Stomach (tissue), 8 donors: ENCODE measurements at regions not wholly inside any gene's neighbourhood (a gene's known extent, or its start where the extent isn't known, plus 50 kb on each side); places are given as distances from the start of the nearest gene placed in this dataset.
A peak's percentile ranks its signal among the peaks of the same experiment; 100 is the strongest.

Experiments
- DNase-seq, 2 donors: peaks; one replicate each; pipeline versions ENCODE4 v3.0.0 to v3.0.0-alpha.2; 2013 to 2019
- H3K27ac ChIP-seq, 5 donors: fragments of 200-600 bp in 4 of 5; sonication (generic) in 4 of 5; one replicate each; pipeline ENCODE4 v1.5.1; 2013 to 2019; ENCODE audit warnings: mild to moderate bottlenecking in 1 of 5, moderate library complexity in 1 of 5
- H3K27me3 ChIP-seq, 3 donors: fragments of 200-600 bp; sonication (generic); one replicate each; pipeline ENCODE4 v1.5.1; 2017 to 2019; ENCODE audit warnings: mixed run types in 1 of 3
- H3K36me3 ChIP-seq, 4 donors: fragments of 200-600 bp; sonication (generic); 1 replicate in 3 of 4; 2 replicates in 1 of 4; pipeline ENCODE4 v1.5.1; 2016 to 2019
- H3K4me1 ChIP-seq, 4 donors: fragments of 200-600 bp; sonication (generic); one replicate each; pipeline ENCODE4 v1.5.1; 2016 to 2019
- H3K4me3 ChIP-seq, 4 donors: fragments of 200-600 bp; sonication (generic) in 3 of 4; one replicate each; pipeline ENCODE4 v1.5.1; 2016 to 2019; ENCODE audit warnings: mild to moderate bottlenecking in 1 of 4
- H3K9me3 ChIP-seq, 4 donors: fragments of 200-600 bp; sonication (generic); one replicate each; pipeline ENCODE4 v1.5.1; 2016 to 2019
- CTCF ChIP-seq, 7 experiments: fragments of 450-650 bp in 4 of 7; fragments of 200-600 bp in 3 of 7; sonication (generic) in 3 of 7; IDR thresholded peaks; one replicate each; pipeline ENCODE4 v1.5.1; 2016 to 2019; ENCODE audit warnings: antibody characterized with exemption in 7 of 7, control low read depth in 2 of 7, mild to moderate bottlenecking in 1 of 7
- EP300 ChIP-seq: sonication (generic); formaldehyde crosslinking; IDR thresholded peaks from one replicate; pipeline ENCODE4 v1.6.1; 2017; ENCODE audit warnings: antibody characterized with exemption
- POLR2A ChIP-seq, 4 donors: fragments of 450-650 bp; IDR thresholded peaks; one replicate each; pipeline ENCODE4 v1.6.1; 2016; ENCODE audit warnings: antibody characterized with exemption in 4 of 4, control low read depth in 2 of 4, mild to moderate bottlenecking in 1 of 4, moderate library complexity in 1 of 4
- POLR2AphosphoS5 ChIP-seq, 3 donors: sonication (generic); formaldehyde crosslinking; IDR thresholded peaks; one replicate each; pipeline ENCODE4 v1.6.1; 2016; ENCODE audit warnings: antibody characterized with exemption in 3 of 3
- WGBS, 5 donors: extraction: QIAGEN DNeasy Blood & Tissue Kit in 3 of 5; methylation state at CpG; one replicate each; pipeline versions ENCODE4 v1.1.5 to v1.1.7; 2013 to 2018; 5-methylcytosine and 5-hydroxymethylcytosine counted together
- intact Hi-C: fragments of 100-400 bp; cut with DNase I; formaldehyde crosslinking; loops from one replicate; pipeline ENCODE4 v1.15.1; 2023; ENCODE audit warnings: low total_unique reads
- donor health status: healthy with polysubstance abuse.
- donor health status: Bipolar disorder and iron deficiency.
- donor health status: healthy.

- H3K4me3 ChIP-seq, result no peak overlapping the region
- no peak overlapping the region for H3K27ac ChIP-seq
- no peak for TF ChIP-seq POLR2AphosphoS5 (IDR thresholded peaks at IDR 0.05)
- TF ChIP-seq EP300, result no peak
- no peak for TF ChIP-seq POLR2A (IDR thresholded peaks at IDR 0.05)
- no peak for TF ChIP-seq CTCF (IDR thresholded peaks at IDR 0.05)
- no peaks in the 10 kb centered on the region for H3K9me3 ChIP-seq
- WGBS, 5 donors, result 65 to 90% (median 78%) methylated on average over 1 of the region's 1 CpG; no CpG with 5 or more reads in 1 of the 5 donors
- intact Hi-C loops, result no loop called here
- no peaks in the 10 kb centered on the region for H3K27me3 ChIP-seq
- H3K4me1 ChIP-seq, result no peaks in the 10 kb centered on the region
- H3K36me3 ChIP-seq, result no peaks in the 10 kb centered on the region
- DNase-seq, result no peak
Observed at GRCh38 chrX:138938003-138938402, 226.5 kb upstream of the FGF13 start.

- no peak for DNase-seq
- H3K4me1 ChIP-seq, result no peaks in the 10 kb centered on the region
- no peaks in the 10 kb centered on the region for H3K36me3 ChIP-seq
- intact Hi-C loops, result no loop called here
- 58 to 92% (median 73%) methylated on average over 2 of the region's 2 CpGs for WGBS, 5 donors
- H3K27ac ChIP-seq, result no peak overlapping the region
- H3K27me3 ChIP-seq, result no peaks in the 10 kb centered on the region
- H3K4me3 ChIP-seq, result no peak overlapping the region
- no peaks in the 10 kb centered on the region for H3K9me3 ChIP-seq
- TF ChIP-seq POLR2A (IDR thresholded peaks at IDR 0.05) (no peak), POLR2AphosphoS5 (IDR thresholded peaks at IDR 0.05) (no peak), CTCF (IDR thresholded peaks at IDR 0.05) (no peak), EP300 (no peak)
Observed at GRCh38 chrX:138931212-138931611, 219.7 kb upstream of the FGF13 start.

- Histone ChIP-seq H3K27ac (no peak overlapping the region), H3K27me3 (no peaks in the 10 kb centered on the region), H3K36me3 (no peaks in the 10 kb centered on the region), H3K9me3 (no peaks in the 10 kb centered on the region), H3K4me1 (no peaks in the 10 kb centered on the region), H3K4me3 (no peak overlapping the region)
- intact Hi-C loops, result no loop called here
- DNase-seq, result peak in 1 of 2 donors; percentile 8
- 69 to 83% (median 77%) methylated on average over 4 of the region's 4 CpGs for WGBS, 5 donors
- TF ChIP-seq POLR2A (IDR thresholded peaks at IDR 0.05) (no peak), EP300 (no peak), POLR2AphosphoS5 (IDR thresholded peaks at IDR 0.05) (no peak), CTCF (IDR thresholded peaks at IDR 0.05) (no peak)
Observed at GRCh38 chrX:138930583-138930945, 219.0 kb upstream of the FGF13 start.

GRCh38 chrX:138929926-138930582 is 218.5 kb upstream of the FGF13 start:
- Histone ChIP-seq H3K36me3 (no peaks in the 10 kb centered on the region), H3K27ac (no peak overlapping the region), H3K4me3 (no peak overlapping the region), H3K9me3 (no peaks in the 10 kb centered on the region), H3K4me1 (no peaks in the 10 kb centered on the region), H3K27me3 (no peaks in the 10 kb centered on the region)
- peak in 1 of 2 donors; percentile 33 for DNase-seq
- TF ChIP-seq CTCF (IDR thresholded peaks at IDR 0.05), result no peak
- TF ChIP-seq POLR2A (IDR thresholded peaks at IDR 0.05), result no peak
- no peak for TF ChIP-seq POLR2AphosphoS5 (IDR thresholded peaks at IDR 0.05)
- TF ChIP-seq EP300, result no peak
- intact Hi-C loops, result no loop called here
- WGBS, 5 donors, result 61 to 74% (median 66%) methylated on average over 4 of the region's 4 CpGs
